DOHH2 (cell line): ENCODE measurements at regions not wholly inside any gene's neighbourhood (a gene's known extent, or its start where the extent isn't known, plus 50 kb on each side); places are given as distances from the start of the nearest gene placed in this dataset.
"Not testable (repeated sequence)": the region's sequence is repeated elsewhere in the genome, so short reads cannot be mapped to it uniquely, and the experiment has no call there.

Source experiments
- EZH2phosphoT487 ChIP-seq: fragments of 200-600 bp; sonication (generic); IDR thresholded peaks from 2 replicates; pipeline ENCODE4 v1.6.1; 2017; ENCODE audit warnings: borderline replicate concordance, mild to moderate bottlenecking, antibody characterized with exemption, low read length, moderate library complexity, mixed read lengths
- TF ChIP-seq, protein P1 (sequence below): fragments of 200-600 bp; sonication (generic); IDR thresholded peaks from one replicate; pipeline ENCODE4 v1.5.1; 2014; ENCODE audit warnings: antibody characterized with exemption, mild to moderate bottlenecking, low read depth, low read length; ENCODE audit not compliant: poor library complexity, severe bottlenecking

DNA sequence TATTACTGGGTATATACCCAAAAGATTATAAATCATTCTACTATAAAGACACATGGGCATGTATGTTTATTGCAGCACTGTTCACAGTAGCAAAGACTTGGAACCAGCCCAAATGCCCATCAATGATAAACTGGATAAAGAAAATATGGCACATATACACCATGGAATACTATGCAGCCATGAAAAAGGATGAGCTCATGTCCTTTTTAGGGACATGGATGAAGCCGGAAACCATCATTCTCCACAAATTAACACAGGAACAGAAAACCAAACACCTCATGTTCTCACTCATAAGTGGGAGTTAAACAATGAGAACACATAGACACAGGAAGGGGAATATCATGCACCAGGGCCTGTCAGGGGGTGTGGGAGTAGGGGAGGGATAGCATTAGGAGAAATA is 772.5 kb downstream of the SH3BGRL start:
- TF ChIP-seq, protein P1, sequence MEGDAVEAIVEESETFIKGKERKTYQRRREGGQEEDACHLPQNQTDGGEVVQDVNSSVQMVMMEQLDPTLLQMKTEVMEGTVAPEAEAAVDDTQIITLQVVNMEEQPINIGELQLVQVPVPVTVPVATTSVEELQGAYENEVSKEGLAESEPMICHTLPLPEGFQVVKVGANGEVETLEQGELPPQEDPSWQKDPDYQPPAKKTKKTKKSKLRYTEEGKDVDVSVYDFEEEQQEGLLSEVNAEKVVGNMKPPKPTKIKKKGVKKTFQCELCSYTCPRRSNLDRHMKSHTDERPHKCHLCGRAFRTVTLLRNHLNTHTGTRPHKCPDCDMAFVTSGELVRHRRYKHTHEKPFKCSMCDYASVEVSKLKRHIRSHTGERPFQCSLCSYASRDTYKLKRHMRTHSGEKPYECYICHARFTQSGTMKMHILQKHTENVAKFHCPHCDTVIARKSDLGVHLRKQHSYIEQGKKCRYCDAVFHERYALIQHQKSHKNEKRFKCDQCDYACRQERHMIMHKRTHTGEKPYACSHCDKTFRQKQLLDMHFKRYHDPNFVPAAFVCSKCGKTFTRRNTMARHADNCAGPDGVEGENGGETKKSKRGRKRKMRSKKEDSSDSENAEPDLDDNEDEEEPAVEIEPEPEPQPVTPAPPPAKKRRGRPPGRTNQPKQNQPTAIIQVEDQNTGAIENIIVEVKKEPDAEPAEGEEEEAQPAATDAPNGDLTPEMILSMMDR = not testable (repeated sequence)
- not testable (repeated sequence) for TF ChIP-seq EZH2phosphoT487
